Calu3 (cell line): ENCODE measurements at regions not wholly inside any gene's neighbourhood (a gene's known extent, or its start where the extent isn't known, plus 50 kb on each side); places are given as distances from the start of the nearest gene placed in this dataset.

Experiments
- BruUV-seq: library from RNA; stranded (reverse); fragments of 400-500 nt; replicated peaks from 2 replicates; lab custom pipeline; 2021; lab: Mats Ljungman, UMichigan
- CTCF ChIA-PET: fragments of 300-600 bp; sonication (Branson Sonifier 250); formaldehyde crosslinking; loops from one replicate; lab custom pipeline; 2022; ENCODE audit warnings: antibody characterized with exemption; lab: Charles Lee
- DNase-seq: peaks from one replicate; pipeline ENCODE4 v3.0.0; 2022
- H3K27ac Mint-ChIP-seq: one replicate; pipeline ENCODE4 v1.8.0; 2022; ENCODE audit warnings: mixed read lengths; ENCODE audit not compliant: unreplicated experiment
- H3K27me3 Mint-ChIP-seq: one replicate; pipeline ENCODE4 v1.8.0; 2022; ENCODE audit warnings: mixed read lengths; ENCODE audit not compliant: unreplicated experiment
- H3K36me3 Mint-ChIP-seq: one replicate; pipeline ENCODE4 v1.8.0; 2022; ENCODE audit warnings: mild to moderate bottlenecking, moderate library complexity, mixed read lengths; ENCODE audit not compliant: insufficient read depth, unreplicated experiment
- H3K4me1 Mint-ChIP-seq: one replicate; pipeline ENCODE4 v1.8.0; 2022; ENCODE audit warnings: mild to moderate bottlenecking, low read depth, mixed read lengths; ENCODE audit not compliant: unreplicated experiment
- H3K4me3 Mint-ChIP-seq: one replicate; pipeline ENCODE4 v1.8.0; 2022; ENCODE audit warnings: mild to moderate bottlenecking, low read depth, moderate library complexity, mixed read lengths; ENCODE audit not compliant: unreplicated experiment
- H3K9me3 Mint-ChIP-seq: one replicate; pipeline ENCODE4 v1.8.0; 2022; ENCODE audit warnings: low read depth, mixed read lengths; ENCODE audit not compliant: unreplicated experiment
- intact Hi-C: fragments of 100-400 bp; cut with micrococcal nuclease; formaldehyde crosslinking; loops from one replicate; pipeline ENCODE4 v1.10.0; 2022; ENCODE audit not compliant: unreplicated experiment
- TF ChIP-seq, protein P1 (sequence below): fragments of 200-600 bp; IDR thresholded peaks from one replicate; pipeline ENCODE4 v1.8.0; 2022; ENCODE audit warnings: antibody characterized with exemption; ENCODE audit not compliant: unreplicated experiment

GRCh38 chr4:111274060-111274459 is 651.2 kb upstream of the PITX2 start:
- Mint-ChIP-seq H3K4me3 (no peak overlapping the region), H3K27me3 (no peaks in the 10 kb centered on the region), H3K9me3 (no peaks in the 10 kb centered on the region), H3K27ac (no peak overlapping the region), H3K4me1 (peaks cover 8% of the 10 kb centered on the region), H3K36me3 (no peaks in the 10 kb centered on the region)
- DNase-seq, result no peak
- TF ChIP-seq, protein P1, sequence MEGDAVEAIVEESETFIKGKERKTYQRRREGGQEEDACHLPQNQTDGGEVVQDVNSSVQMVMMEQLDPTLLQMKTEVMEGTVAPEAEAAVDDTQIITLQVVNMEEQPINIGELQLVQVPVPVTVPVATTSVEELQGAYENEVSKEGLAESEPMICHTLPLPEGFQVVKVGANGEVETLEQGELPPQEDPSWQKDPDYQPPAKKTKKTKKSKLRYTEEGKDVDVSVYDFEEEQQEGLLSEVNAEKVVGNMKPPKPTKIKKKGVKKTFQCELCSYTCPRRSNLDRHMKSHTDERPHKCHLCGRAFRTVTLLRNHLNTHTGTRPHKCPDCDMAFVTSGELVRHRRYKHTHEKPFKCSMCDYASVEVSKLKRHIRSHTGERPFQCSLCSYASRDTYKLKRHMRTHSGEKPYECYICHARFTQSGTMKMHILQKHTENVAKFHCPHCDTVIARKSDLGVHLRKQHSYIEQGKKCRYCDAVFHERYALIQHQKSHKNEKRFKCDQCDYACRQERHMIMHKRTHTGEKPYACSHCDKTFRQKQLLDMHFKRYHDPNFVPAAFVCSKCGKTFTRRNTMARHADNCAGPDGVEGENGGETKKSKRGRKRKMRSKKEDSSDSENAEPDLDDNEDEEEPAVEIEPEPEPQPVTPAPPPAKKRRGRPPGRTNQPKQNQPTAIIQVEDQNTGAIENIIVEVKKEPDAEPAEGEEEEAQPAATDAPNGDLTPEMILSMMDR, result no peak
- no TSS peak for BruUV-seq
- intact Hi-C loops, result no loop called here
- CTCF ChIA-PET, result no interaction called here

- CTCF ChIA-PET, result no interaction called here
- TF ChIP-seq, protein P1, result no peak
- Mint-ChIP-seq H3K9me3 (no peaks in the 10 kb centered on the region), H3K4me3 (no peak overlapping the region), H3K36me3 (no peaks in the 10 kb centered on the region), H3K27me3 (no peaks in the 10 kb centered on the region), H3K27ac (no peak overlapping the region), H3K4me1 (peaks cover 8% of the 10 kb centered on the region)
- DNase-seq, result no peak
- BruUV-seq, result no TSS peak
- intact Hi-C loops, result no loop called here
Observed at GRCh38 chr4:111274486-111274885, 651.6 kb upstream of the PITX2 start.

DNA sequence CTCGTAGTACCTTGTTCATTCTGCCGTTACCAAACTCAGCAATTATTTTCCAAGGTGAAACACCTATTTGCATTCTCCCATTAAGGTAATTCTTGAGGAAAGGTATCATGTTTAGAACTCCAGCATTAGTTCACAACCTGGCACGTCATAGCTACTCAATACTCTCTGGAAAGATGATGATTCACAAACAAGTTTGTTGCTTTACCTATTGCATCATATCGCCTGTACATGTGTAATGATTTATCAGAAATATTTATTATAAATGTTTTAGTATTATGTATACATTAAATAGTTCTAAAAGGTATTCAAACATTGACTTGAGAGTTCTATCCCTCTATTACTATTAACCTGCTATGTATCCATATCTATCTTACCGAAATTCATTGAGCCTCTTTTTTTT is 658.3 kb upstream of the PITX2 start:
- Mint-ChIP-seq H3K27me3 (no peaks in the 10 kb centered on the region), H3K4me3 (no peak overlapping the region), H3K27ac (no peak overlapping the region), H3K4me1 (no peaks in the 10 kb centered on the region), H3K9me3 (no peaks in the 10 kb centered on the region), H3K36me3 (no peaks in the 10 kb centered on the region)
- intact Hi-C loops, result loop anchor here (10.0 kb wide), 1 partner anchor 146 kb away; no protein-coding TSS in a partner anchor
- no peak for DNase-seq
- BruUV-seq, result no TSS peak
- CTCF ChIA-PET, result no interaction called here
- TF ChIP-seq, protein P1, result no peak

DNA sequence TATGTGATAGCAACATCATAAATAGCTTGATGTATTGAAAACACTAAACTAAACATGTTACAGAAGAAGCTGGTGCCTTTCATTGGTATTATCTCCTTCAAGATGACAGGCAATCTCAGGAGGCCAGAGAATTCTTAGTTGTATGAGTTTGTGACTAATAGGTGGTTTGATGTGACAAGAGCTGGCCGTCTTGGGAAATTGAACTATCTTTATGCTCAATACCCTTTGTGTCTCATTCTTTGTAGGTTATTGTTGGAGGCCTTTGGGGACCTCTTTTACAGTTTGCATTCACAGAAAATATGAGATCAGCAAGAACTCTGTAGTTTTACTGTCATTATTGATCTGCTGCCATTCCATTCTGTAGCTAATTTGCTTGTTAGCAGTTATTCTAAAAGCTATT is 659.2 kb upstream of the PITX2 start:
- no peaks in the 10 kb centered on the region for H3K27me3 Mint-ChIP-seq
- CTCF ChIA-PET, result no interaction called here
- H3K36me3 Mint-ChIP-seq, result no peaks in the 10 kb centered on the region
- intact Hi-C loops, result loop anchor here (2.0 to 10.0 kb wide), 2 partner anchors 147 to 349 kb away; no protein-coding TSS in a partner anchor
- no peak overlapping the region for H3K4me3 Mint-ChIP-seq
- no peak overlapping the region for H3K27ac Mint-ChIP-seq
- no peaks in the 10 kb centered on the region for H3K9me3 Mint-ChIP-seq
- BruUV-seq, result no TSS peak
- DNase-seq, result no peak
- no peaks in the 10 kb centered on the region for H3K4me1 Mint-ChIP-seq
- TF ChIP-seq, protein P1, result no peak
